ENCODE measurements at regions not wholly inside any gene's neighbourhood (a gene's known extent, or its start where the extent isn't known, plus 50 kb on each side); places are given as distances from the start of the nearest gene placed in this dataset.

GRCh38 chr13:50123002-50123401 lies 107.8 kb downstream of the KCNRG start:
- TF ChIP-seq CTCF (IDR thresholded peaks at IDR 0.05) (no peak), ZFX (IDR thresholded peaks at IDR 0.05; ENCODE audit: borderline replicate concordance) (no peak)
